ENCODE measurements at regions not wholly inside any gene's neighbourhood (a gene's known extent, or its start where the extent isn't known, plus 50 kb on each side); places are given as distances from the start of the nearest gene placed in this dataset.

GRCh38 chr4:136865526-136865925 lies 666.8 kb downstream of the PCDH18 start:
- Histone ChIP-seq H2AFZ (ENCODE audit: low read depth, low read length, poor library complexity, severe bottlenecking) (no peak overlapping the region), H3K79me2 (ENCODE audit: insufficient read depth, low read length) (no peaks in the 10 kb centered on the region), H4K20me1 (ENCODE audit: insufficient read depth) (no peaks in the 10 kb centered on the region), H3K27ac (ENCODE audit: low read depth, low read length) (no peak overlapping the region), H3K4me3 (replicated peaks in 1 of 2; ENCODE audit: low read depth in 1 of 2, low read length in 2 of 2) (no peak overlapping the region), H3K27me3 (ENCODE audit: insufficient read depth, low read length) (no peaks in the 10 kb centered on the region), H3K4me1 (ENCODE audit: control insufficient read depth in 1 of 2, insufficient read depth in 2 of 2, low read length in 2 of 2) (0 out of 4 replicates have a peak, but pooled peaks cover 0 to 4% of the 10 kb centered on the region in 2 experiments), H3K9ac (ENCODE audit: low read length) (no peak overlapping the region), H3K9me3 (ENCODE audit: control insufficient read depth in 1 of 2, insufficient read depth in 1 of 2, low read depth in 1 of 2, low read length in 2 of 2) (no peaks in the 10 kb centered on the region), H3K4me2 (ENCODE audit: low read length) (no peak overlapping the region), H3K36me3 (ENCODE audit: control insufficient read depth in 1 of 2, insufficient read depth in 2 of 2, low read length in 2 of 2) (no peaks in the 10 kb centered on the region), H3K9me2 (ENCODE audit: insufficient read depth) (no peaks in the 10 kb centered on the region)
- TF ChIP-seq CEBPB (IDR thresholded peaks at IDR 0.05; ENCODE audit: low read depth) (no peak), ZNF274 (IDR thresholded peaks at IDR 0.05; ENCODE audit: low read depth, low read length) (no peak), SIN3A (IDR thresholded peaks at IDR 0.05; ENCODE audit: low read depth) (no peak), ZFX (IDR thresholded peaks at IDR 0.05) (no peak), ATF3 (IDR thresholded peaks at IDR 0.05) (no peak), SRF (IDR thresholded peaks at IDR 0.05; ENCODE audit: low read depth) (no peak), ZBTB33 (IDR thresholded peaks at IDR 0.05; ENCODE audit: extremely low read depth, insufficient replicate concordance, low read length) (no peak), FOSL1 (IDR thresholded peaks at IDR 0.05; ENCODE audit: low read depth) (no peak), RAD21 (IDR thresholded peaks at IDR 0.05; ENCODE audit: low read depth) (no peak), ELF1 (IDR thresholded peaks at IDR 0.05; ENCODE audit: borderline replicate concordance, low read depth) (no peak), REST (IDR thresholded peaks at IDR 0.05; ENCODE audit: low read depth) (no peak), YY1 (IDR thresholded peaks at IDR 0.05; ENCODE audit: extremely low read depth, insufficient replicate concordance, low read depth, low read length) (no peak)
- ATAC-seq = no peak
- CTCF ChIA-PET = interaction anchor here (2.1 kb wide), 1 partner anchor 10 kb away, joined by 11 read pairs; no protein-coding TSS in a partner anchor
- POLR2A ChIA-PET = no interaction called here
- RAD21 ChIA-PET (ENCODE audit: low non-redundant PET in 1 of 2, low total read pairs in 2 of 2, uncharacterized antibody in 2 of 2, unreplicated experiment in 2 of 2) = no interaction called here
- intact Hi-C loops (cut with micrococcal nuclease) = no loop called here
- no TSS peak for BruUV-seq (replicated peaks)
- no peak for DNase-seq (ENCODE audit: low read depth, low spot score)

Data from HCT116 (cell line).